Stimulated activated CD4-positive, alpha-beta T cell treated with anti-CD3 and anti-CD28 coated beads, TNF-alpha, amount 100 ng/mL, for 48 hours (primary cell): ENCODE measurements at regions not wholly inside any gene's neighbourhood (a gene's known extent, or its start where the extent isn't known, plus 50 kb on each side); places are given as distances from the start of the nearest gene placed in this dataset.

Source experiments
- DNase-seq, 3 donors: peaks; one replicate each; pipeline ENCODE4 v3.0.0-alpha.2; 2020; ENCODE audit warnings: low read depth in 3 of 3

GRCh38 chr6:140985679-140986275 is 1146.9 kb upstream of the GJE1 start:
- no peak for DNase-seq

- no peak for DNase-seq
These were observed 1152.3 kb upstream of the GJE1 start for GRCh38 chr6:140980265-140980887.

- DNase-seq: no peak
These were observed 1153.1 kb upstream of the GJE1 start for GRCh38 chr6:140979642-140980091.

- DNase-seq: no peak
These were observed 1155.3 kb upstream of the GJE1 start for GRCh38 chr6:140977403-140977802.

- DNase-seq: no peak
These were observed 1155.9 kb upstream of the GJE1 start for GRCh38 chr6:140976806-140977205.

GRCh38 chr6:140970485-140970884 is 1162.2 kb upstream of the GJE1 start:
- DNase-seq: no peak

GRCh38 chr6:140968062-140968461 is 1164.7 kb upstream of the GJE1 start:
- no peak for DNase-seq

- no peak for DNase-seq
These were observed 1166.0 kb upstream of the GJE1 start for GRCh38 chr6:140966676-140967075.

- DNase-seq: no peak
These were observed 1172.2 kb upstream of the GJE1 start for GRCh38 chr6:140960566-140960965.

GRCh38 chr6:140957386-140957785 is 1175.3 kb upstream of the GJE1 start:
- no peak for DNase-seq

GRCh38 chr6:140956571-140957369 is 1176.0 kb upstream of the GJE1 start:
- DNase-seq: no peak

GRCh38 chr6:140940251-140940925 is 1192.3 kb upstream of the GJE1 start:
- no peak for DNase-seq

- DNase-seq: no peak
These were observed 1199.8 kb upstream of the GJE1 start for GRCh38 chr6:140932909-140933308.

- DNase-seq: no peak
These were observed 1201.1 kb upstream of the GJE1 start for GRCh38 chr6:140931581-140931980.

GRCh38 chr6:140929121-140929520 is 1203.6 kb upstream of the GJE1 start:
- no peak for DNase-seq

GRCh38 chr6:140923048-140923447 is 1209.7 kb upstream of the GJE1 start:
- DNase-seq: no peak

- no peak for DNase-seq
These were observed 1211.1 kb upstream of the GJE1 start for GRCh38 chr6:140921366-140922226.

GRCh38 chr6:140917911-140918310 is 1214.8 kb upstream of the GJE1 start:
- no peak for DNase-seq

GRCh38 chr6:140915551-140915950 is 1217.2 kb upstream of the GJE1 start:
- no peak for DNase-seq

- no peak for DNase-seq
These were observed 1217.6 kb upstream of the GJE1 start for GRCh38 chr6:140915103-140915502.

GRCh38 chr6:140912686-140913085 is 1220.0 kb upstream of the GJE1 start:
- DNase-seq: no peak
